Body of pancreas (tissue), 4 donors: ENCODE measurements at regions not wholly inside any gene's neighbourhood (a gene's known extent, or its start where the extent isn't known, plus 50 kb on each side); places are given as distances from the start of the nearest gene placed in this dataset.

Experiments
- ATAC-seq: fragments of 150-250 bp; one replicate; pipeline ENCODE4 v1.9.1; 2016
- DNase-seq, 4 donors: peaks; one replicate each; pipeline ENCODE4 v3.0.0-alpha.2; 2019
- H3K27ac ChIP-seq, 4 donors: fragments of 200-600 bp; sonication (generic); 1 replicate in 3 of 4; 2 replicates in 1 of 4; pipeline versions ENCODE4 v1.5.1 to v1.6.1; 2016 to 2019; ENCODE audit warnings: mild to moderate bottlenecking in 1 of 4, mixed read lengths in 1 of 4, moderate library complexity in 1 of 4
- H3K27me3 ChIP-seq, 2 donors: fragments of 200-600 bp; sonication (generic); one replicate each; pipeline ENCODE4 v1.6.0; 2016; ENCODE audit warnings: mild to moderate bottlenecking in 1 of 2
- H3K36me3 ChIP-seq, 2 donors: fragments of 200-600 bp; sonication (generic); replicated peaks in 1 of 2; 2 replicates each; pipeline ENCODE4 v1.5.1; 2016; ENCODE audit warnings: low read depth in 2 of 2; ENCODE audit not compliant: insufficient read depth in 1 of 2
- H3K4me1 ChIP-seq: fragments of 200-600 bp; sonication (generic); one replicate; pipeline ENCODE4 v1.6.0; 2016
- H3K4me3 ChIP-seq, 2 donors: fragments of 200-600 bp; sonication (generic); 1 replicate in 1 of 2; 2 replicates in 1 of 2; pipeline ENCODE4 v1.5.1; 2016 to 2019
- H3K9me3 ChIP-seq, 3 donors: fragments of 200-600 bp; sonication (generic); 1 replicate in 2 of 3; 2 replicates in 1 of 3; pipeline ENCODE4 v1.5.1; 2016
- CTCF ChIP-seq, 7 experiments: fragments of 450-650 bp in 4 of 7; fragments of 200-600 bp in 3 of 7; sonication (generic) in 3 of 7; IDR thresholded peaks; one replicate each; pipeline ENCODE4 v1.5.1; 2016 to 2019; ENCODE audit warnings: antibody characterized with exemption in 7 of 7
- POLR2A ChIP-seq, 3 donors: fragments of 450-650 bp; IDR thresholded peaks; one replicate each; pipeline ENCODE4 v1.6.1; 2016; ENCODE audit warnings: antibody characterized with exemption in 3 of 3, mild to moderate bottlenecking in 2 of 3
- WGBS, 2 donors: methylation state at CpG; one replicate each; pipeline ENCODE4 v1.1.5; 2017; 5-methylcytosine and 5-hydroxymethylcytosine counted together
- intact Hi-C: fragments of 100-400 bp; cut with DNase I; formaldehyde crosslinking; loops from one replicate; pipeline ENCODE4 v1.15.1; 2023

DNA sequence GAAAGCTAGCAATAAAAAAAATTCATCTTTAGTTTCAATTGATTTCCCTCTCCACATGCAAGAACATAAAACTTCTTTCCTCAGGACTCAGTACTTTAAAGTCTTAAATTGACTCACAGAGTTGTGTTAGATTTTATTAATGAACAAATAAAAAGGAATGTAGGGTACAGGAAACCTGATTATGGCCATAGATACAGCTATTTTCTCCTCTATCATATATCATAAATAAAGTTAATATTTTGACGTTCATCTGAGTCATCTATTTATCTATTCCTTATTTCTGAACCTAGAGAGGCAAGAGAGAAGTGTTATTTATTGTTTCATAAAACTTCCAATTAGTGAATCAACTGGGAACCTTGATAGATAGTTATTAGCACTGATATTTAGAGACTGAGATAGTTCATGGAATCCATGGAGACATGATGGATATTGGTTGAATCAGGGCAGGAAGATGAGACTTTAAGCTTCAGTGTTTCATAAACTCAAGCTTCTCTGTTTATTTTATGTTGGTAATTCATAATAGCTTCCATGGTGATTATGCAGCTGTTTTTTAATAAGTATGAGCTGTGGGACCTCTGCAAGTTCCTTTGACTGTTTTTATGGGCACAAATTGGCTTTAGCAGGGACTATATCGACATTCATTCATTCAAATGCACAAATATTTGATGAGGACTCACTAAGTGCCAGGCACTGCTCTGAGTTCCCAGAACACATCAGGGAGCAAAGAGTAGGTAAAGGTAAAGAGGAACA lies 143.5 kb upstream of the TGFBR2 start:
- DNase-seq (no peak), ATAC-seq (no peak)
- TF ChIP-seq POLR2A (IDR thresholded peaks at IDR 0.05) (no peak), CTCF (IDR thresholded peaks at IDR 0.05) (no peak)
- Histone ChIP-seq H3K36me3 (no peaks in the 10 kb centered on the region), H3K27ac (no peak overlapping the region), H3K4me3 (no peak overlapping the region), H3K27me3 (no peaks in the 10 kb centered on the region), H3K4me1 (no peaks in the 10 kb centered on the region), H3K9me3 (no peaks in the 10 kb centered on the region)
- 55 to 61% methylated on average over 2 of the region's 2 CpGs for WGBS, 2 donors
- intact Hi-C loops, result no loop called here

GRCh38 chr3:30464381-30464780 lies 142.0 kb upstream of the TGFBR2 start:
- Histone ChIP-seq H3K9me3 (no peaks in the 10 kb centered on the region), H3K27me3 (no peaks in the 10 kb centered on the region), H3K27ac (no peak overlapping the region), H3K36me3 (no peaks in the 10 kb centered on the region), H3K4me3 (no peak overlapping the region), H3K4me1 (no peaks in the 10 kb centered on the region)
- intact Hi-C loops, result no loop called here
- DNase-seq (no peak), ATAC-seq (no peak)
- TF ChIP-seq POLR2A (IDR thresholded peaks at IDR 0.05) (no peak), CTCF (IDR thresholded peaks at IDR 0.05) (no peak)

- H3K4me1 ChIP-seq, result no peaks in the 10 kb centered on the region
- no peaks in the 10 kb centered on the region for H3K9me3 ChIP-seq
- H3K27me3 ChIP-seq, result no peaks in the 10 kb centered on the region
- no peaks in the 10 kb centered on the region for H3K36me3 ChIP-seq
- no peak for ATAC-seq
- TF ChIP-seq POLR2A (IDR thresholded peaks at IDR 0.05), result no peak
- TF ChIP-seq CTCF (IDR thresholded peaks at IDR 0.05), result no peak
- WGBS, 2 donors, result 98 to 100% methylated on average over 2 of the region's 2 CpGs
- intact Hi-C loops, result no loop called here
- H3K4me3 ChIP-seq, result no peak overlapping the region
- DNase-seq, result no peak
- no peak overlapping the region for H3K27ac ChIP-seq
These were observed 140.9 kb upstream of the TGFBR2 start for GRCh38 chr3:30465454-30465853.

GRCh38 chr3:30467596-30468238 lies 138.7 kb upstream of the TGFBR2 start:
- intact Hi-C loops, result no loop called here
- H3K36me3 ChIP-seq, result no peaks in the 10 kb centered on the region
- ATAC-seq (no peak), DNase-seq (no peak)
- 88 to 89% methylated on average over 1 of the region's 1 CpG for WGBS, 2 donors
- no peaks in the 10 kb centered on the region for H3K9me3 ChIP-seq
- no peak overlapping the region for H3K4me3 ChIP-seq
- TF ChIP-seq CTCF (IDR thresholded peaks at IDR 0.05), result no peak
- TF ChIP-seq POLR2A (IDR thresholded peaks at IDR 0.05), result no peak
- no peaks in the 10 kb centered on the region for H3K27me3 ChIP-seq
- no peaks in the 10 kb centered on the region for H3K4me1 ChIP-seq
- no peak overlapping the region for H3K27ac ChIP-seq

DNA sequence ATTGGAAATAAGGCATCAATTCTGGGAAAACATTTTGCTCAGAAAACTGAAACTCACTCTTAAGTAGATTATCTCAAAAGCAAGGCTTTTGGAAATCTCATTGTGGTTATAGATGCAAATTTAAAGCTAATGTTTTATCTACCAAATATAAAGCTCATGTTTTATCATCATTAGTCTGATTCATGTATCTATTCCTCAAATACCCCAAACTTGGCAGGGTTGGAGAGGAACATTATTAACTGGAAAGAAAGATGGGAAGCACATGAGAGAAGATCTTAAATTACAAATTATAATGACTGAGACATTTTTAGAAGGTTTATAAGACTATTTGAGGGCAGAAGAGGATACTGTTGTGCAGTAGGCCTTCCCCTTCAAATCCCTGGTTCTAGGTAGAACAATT lies 137.3 kb upstream of the TGFBR2 start:
- intact Hi-C loops, result no loop called here
- no peak for TF ChIP-seq CTCF (IDR thresholded peaks at IDR 0.05)
- no peak for TF ChIP-seq POLR2A (IDR thresholded peaks at IDR 0.05)
- no peaks in the 10 kb centered on the region for H3K27me3 ChIP-seq
- ATAC-seq, result no peak
- no peak overlapping the region for H3K27ac ChIP-seq
- no peaks in the 10 kb centered on the region for H3K36me3 ChIP-seq
- no peaks in the 10 kb centered on the region for H3K4me1 ChIP-seq
- no peaks in the 10 kb centered on the region for H3K9me3 ChIP-seq
- no peak overlapping the region for H3K4me3 ChIP-seq
- DNase-seq, result no peak
